Heart left ventricle (tissue), 13 donors: ENCODE measurements at regions not wholly inside any gene's neighbourhood (a gene's known extent, or its start where the extent isn't known, plus 50 kb on each side); places are given as distances from the start of the nearest gene placed in this dataset.

Experiments
- CTCF ChIP-seq, 12 donors: fragments of 200-600 bp; sonication (generic) in 4 of 12; IDR thresholded peaks; one replicate each; pipeline versions ENCODE4 v1.5.0 to v1.8.0; 2018 to 2022; ENCODE audit warnings: antibody characterized with exemption in 12 of 12, mild to moderate bottlenecking in 5 of 12
- POLR2A ChIP-seq, 2 donors: fragments of 450-650 bp; IDR thresholded peaks; one replicate each; pipeline ENCODE4 v1.6.1; 2017; ENCODE audit warnings: antibody characterized with exemption in 2 of 2, mild to moderate bottlenecking in 2 of 2, moderate library complexity in 2 of 2
- donor health status: ischemic (EF 13 %, LVEDD 7.1; RV severe dilation, severe dysfunction).
- donor health status: DM: no; HTN: yes; CAD: no.
- donor health status: DM: no; HTN: no; CAD: no.
- donor health status: ischemic (EF 25% LVEDD 6.9; RV normal size, moderate dysfunction).
- donor health status: ischemic (EF 25% LVEDD 5.7; RV mildly dilated, moderate dysfunction).
- donor health status: ischemic (EF 35%, LVEDD 5.7; RV mildly dilated, moderate dysfunction).
- donor health status: nonischemic (EF 11% LVEDD 7.7; RV severe dilation, severe dysfunction).
- donor health status: DM: yes; HTN: yes; CAD: no.
- donor health status: PGD.
- donor health status: ischemic (EF 29% LVEDD 5.4; RV normal size, mild dysfunction).
- donor health status: nonischemic (EF 23%, LVEDD 6.1; RV moderate dilation, normal function).

DNA sequence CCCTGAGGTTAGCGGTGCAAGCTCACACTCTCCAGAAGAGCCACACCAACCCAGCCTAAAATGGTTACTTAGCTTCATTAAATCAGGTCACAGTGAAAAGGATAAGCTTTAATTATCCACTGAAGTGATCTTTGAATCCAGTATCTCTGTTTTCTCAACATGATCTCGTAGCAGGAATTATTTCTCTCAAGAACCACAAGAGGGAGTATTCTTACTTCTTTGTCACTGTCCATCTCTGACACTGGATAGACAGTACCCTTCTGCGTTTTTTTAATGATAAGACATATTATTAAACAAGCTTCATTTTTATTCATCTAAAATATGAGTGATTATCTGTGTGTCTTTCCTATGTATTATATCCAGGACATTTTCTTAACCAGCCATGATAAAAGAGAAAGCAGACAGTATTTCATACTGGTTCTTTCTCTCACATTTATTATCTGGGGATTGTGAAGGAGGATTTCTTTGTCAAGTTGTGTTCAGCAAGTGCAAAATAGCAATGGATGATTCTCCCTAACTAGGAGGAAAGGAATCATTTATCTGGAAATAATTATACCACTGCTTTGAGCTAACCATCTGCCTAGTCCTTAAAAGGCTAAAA is 105.4 kb upstream of the CCDC54 start:
- TF ChIP-seq CTCF (IDR thresholded peaks at IDR 0.05) (peak; percentile 50 to 76 (median 62)), POLR2A (IDR thresholded peaks at IDR 0.05) (no peak)
